ENCODE measurements at regions not wholly inside any gene's neighbourhood (a gene's known extent, or its start where the extent isn't known, plus 50 kb on each side); places are given as distances from the start of the nearest gene placed in this dataset.
"Not testable (repeated sequence)": the region's sequence is repeated elsewhere in the genome, so short reads cannot be mapped to it uniquely, and the experiment has no call there.

- DNase-seq (ENCODE audit: low read depth): no peak
These were observed 116.6 kb upstream of the ZBTB40 start for GRCh38 chr1:22334860-22335550.

DNA sequence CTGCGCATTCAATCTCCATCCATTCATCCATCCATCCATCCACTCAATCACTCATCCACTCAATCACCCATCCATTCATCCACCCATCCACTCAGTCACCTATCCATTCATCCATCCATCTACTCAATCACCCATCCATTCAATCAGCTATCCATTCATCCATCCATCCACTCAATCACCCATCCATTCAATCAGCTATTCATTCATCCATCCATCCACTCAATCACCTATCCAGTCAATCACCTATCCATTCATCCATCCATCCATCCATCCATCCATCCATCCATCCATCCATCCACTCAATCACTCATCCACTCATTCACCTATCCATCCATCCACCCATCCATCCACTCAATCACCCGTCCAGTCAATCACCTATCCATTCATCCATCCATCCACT is 115.4 kb upstream of the ZBTB40 start:
- DNase-seq (ENCODE audit: low read depth): not testable (repeated sequence)

GRCh38 chr1:22336696-22337545 is 114.7 kb upstream of the ZBTB40 start:
- DNase-seq (ENCODE audit: low read depth): not testable (repeated sequence)

DNA sequence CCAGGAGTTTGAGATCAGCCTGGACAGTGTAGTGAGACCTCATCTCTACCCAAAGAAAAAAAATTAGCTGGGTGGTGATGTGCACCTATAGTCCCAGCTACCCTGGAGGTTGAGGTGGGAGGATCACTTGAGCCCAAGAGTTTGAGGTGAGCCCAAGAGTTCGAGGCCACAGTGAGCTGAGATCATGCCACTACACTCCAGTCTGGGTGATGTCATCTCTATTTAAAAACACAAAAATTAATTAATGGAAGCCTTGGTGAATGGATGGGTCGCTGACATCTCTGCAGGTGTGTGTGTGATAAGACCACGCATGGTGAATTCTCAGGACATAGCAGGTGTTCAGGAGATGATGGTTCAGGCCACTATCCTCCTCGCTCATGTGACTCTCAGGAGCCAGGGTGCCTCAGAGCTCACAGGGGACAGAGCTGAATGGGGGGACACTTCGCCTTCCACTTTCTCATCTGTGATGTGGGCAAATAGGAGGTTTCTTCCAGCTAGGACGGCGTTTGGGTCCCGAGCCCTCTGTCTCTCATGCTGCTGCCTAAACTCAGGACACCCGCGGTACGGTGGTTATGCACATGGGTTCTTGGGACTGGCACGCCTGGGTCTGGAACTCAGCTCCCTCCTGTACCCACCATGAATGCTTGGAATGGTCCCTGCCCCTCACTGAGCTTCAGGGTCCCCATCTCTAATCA is 113.4 kb upstream of the ZBTB40 start:
- DNase-seq (ENCODE audit: low read depth): no peak

DNA sequence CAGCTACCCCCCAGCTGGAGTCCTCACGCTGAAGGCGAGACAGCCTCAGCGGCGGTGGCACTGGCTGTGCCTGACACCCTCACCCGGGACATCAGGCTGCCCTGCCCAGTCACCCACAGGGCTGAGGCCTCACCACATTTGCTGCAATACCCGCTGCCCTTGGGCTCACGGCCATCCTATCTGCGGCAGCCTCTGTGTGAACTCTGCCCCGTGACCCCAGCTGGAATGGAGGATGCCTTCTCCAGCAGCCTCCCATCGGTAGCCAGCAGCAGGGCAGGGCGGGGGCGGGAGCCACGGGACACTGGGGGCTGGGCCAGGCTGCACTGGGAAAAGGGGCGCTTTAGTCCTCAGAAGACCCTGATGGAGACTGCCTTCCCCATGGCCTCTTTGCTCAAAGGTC is 112.4 kb upstream of the ZBTB40 start:
- DNase-seq (ENCODE audit: low read depth): no peak

DNA sequence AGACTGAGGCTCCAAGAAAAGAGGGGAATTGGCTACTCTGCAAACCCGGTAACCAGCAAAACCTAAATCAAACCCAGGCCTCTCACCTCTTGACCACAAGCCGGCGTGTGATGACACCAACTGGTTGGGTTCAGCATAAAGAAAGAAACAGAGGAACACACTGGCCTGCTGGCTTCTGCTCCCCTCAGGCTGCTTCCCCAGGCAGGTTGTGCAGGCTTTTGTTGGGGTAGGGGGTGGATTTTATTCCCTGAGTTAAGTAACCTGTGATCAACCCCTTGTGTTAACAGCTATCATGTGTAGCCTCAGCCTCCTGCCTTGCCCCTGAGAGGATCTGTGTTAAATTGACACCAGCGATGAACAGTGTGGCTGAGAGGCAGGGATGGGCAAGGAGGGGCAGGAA is 111.6 kb upstream of the ZBTB40 start:
- no peak for DNase-seq (ENCODE audit: low read depth)

GRCh38 chr1:22340873-22341272 is 110.8 kb upstream of the ZBTB40 start:
- DNase-seq (ENCODE audit: low read depth): no peak

DNA sequence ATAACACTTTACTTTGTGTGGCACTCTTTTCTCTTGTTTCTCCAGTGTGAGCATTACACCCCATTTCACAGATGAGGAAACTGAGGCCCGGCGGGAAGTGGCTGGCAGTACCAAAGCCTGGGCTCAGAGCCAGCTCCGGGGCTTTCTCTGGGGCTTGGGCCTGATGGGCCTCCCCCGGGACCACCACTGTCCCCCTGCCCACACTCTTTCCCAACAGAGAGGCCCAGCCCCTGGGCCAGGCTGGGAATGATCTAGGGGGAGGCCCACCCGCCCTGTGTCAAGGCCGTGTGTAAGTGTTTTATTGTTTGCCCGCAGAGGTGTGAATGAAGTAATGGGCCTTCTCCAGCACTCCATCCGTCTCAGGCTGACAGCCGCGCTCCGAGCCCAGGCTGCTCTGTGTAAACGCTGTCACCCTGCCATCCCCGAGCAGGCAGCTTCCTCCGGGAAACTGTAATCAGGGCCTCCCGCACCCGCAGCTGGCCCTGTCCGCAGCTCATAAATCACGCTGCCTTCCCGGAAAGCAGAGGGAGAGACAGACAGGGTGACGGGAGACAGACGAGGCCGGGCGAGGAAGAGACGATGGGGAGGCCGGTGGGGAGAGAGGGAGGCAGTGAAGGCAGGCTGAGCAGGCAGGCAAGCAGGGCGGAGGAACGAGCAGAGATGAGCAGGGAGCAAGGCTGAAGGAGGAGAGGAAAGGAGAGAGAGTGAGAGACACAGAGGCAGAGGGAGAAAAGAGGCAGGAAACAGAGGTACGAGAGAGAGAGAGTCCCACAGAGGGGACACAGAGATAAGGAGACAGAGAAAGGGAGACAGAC is 109.7 kb upstream of the ZBTB40 start:
- no peak for DNase-seq (ENCODE audit: low read depth)

DNA sequence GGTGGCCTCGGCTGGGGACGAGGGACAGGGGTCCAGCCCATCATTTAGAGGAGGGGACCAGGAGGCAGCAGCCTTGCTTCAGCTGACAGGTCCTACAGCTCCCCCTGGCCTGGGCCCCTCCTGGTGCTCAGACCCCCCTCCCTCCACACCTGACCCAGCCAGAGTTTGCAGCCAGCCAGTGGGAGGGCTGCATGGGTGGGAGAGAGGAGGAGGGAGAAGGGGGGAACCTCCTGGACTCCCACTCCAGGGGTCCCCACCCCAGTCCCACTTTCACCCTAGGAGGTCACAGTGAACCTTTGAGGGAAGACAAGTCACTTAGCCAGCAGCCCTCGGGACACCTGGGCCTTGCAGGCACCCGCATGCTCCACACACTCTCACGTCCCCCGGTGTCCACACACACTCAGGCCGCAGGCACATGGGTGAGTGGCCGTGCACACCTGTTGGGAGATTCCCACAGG is 108.9 kb upstream of the ZBTB40 start:
- DNase-seq (ENCODE audit: low read depth): no peak

DNA sequence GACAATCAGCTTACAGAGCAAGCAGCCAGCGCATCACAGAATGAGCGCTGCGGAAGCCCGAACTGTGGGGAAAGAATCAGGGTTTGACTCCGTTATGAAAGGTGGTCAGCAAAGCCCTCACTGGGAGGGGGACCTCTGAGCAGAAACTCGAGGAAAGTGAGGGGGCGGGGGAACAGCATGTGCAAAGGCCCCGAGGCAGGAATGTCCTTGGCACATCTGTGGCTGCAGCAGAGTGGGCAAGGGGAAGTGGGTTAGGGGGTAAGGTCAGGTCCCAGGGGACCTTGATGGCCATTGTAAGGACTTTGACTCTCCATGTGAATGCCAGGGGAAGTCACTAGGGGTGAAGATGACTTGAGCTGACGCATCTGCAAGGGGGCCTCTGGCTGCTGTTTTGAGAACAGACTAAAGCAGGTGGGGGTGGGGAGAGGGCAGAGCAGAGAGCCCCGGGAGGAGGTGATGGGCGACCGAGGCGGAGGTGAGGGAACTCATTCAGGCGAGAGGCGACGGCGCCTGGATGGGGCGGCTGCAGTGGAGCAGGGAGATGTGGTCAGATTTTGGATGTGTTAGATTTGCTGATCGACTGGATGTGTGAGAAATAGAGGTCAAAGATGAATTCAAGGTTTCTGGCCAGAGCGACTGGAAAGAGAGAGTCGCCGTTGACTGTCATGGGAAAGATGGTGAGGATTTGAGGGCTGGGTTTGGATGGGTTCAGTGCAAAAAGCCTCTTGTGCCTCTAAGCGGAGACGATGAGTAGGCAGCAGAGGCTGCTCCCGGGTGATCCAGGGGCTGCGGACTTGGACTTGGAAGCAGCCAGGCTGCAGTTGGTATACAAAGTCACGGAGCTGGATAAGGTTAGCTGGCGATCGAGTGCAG is 108.0 kb upstream of the ZBTB40 start:
- DNase-seq (ENCODE audit: low read depth): no peak

GRCh38 chr1:22344329-22344630 is 107.4 kb upstream of the ZBTB40 start:
- DNase-seq (ENCODE audit: low read depth): no peak

- no peak for DNase-seq (ENCODE audit: low read depth)
These were observed 106.6 kb upstream of the ZBTB40 start for GRCh38 chr1:22344851-22345560.

DNA sequence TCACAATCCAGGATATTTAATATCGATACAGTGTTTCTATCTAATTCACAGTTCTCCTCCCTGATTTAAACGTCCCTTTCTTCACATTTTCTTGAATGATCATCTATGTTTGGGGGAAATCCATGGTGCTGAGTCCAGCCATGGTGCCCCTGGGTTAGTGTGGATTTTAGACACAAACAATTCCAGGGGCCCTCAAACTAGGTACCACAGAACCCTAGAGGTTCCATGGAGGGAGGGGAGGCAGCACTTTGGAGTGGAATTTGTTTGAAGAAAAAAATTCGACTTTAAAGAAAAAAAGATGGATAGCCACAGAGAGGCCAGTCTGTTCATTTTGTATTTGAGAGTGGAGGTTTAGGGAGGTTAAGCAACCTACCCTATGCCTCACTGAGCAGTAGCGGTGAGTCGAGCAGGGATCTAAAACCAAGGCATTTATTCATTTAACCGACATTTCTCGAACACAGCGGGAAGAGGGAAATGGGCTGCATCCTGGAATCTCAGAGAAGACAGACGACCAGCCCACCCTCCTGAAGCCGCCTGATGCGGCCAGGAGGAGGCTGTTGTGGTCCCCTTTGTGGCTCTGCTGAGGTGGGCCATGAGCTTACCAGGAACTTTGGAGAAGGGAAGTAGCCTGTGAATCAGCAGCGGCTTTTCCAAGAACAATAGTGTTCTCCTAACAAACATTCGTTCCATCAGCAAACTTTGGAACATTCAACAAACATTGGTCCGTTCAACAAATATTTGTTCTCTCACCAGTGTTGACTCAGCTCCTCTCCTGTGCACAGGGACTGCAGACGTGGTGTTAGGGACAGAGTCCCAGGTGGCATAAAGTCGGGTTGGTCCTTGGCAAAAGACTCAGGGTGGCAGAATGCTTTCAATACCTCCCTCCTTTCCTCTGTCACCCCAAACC is 103.5 kb upstream of the ZBTB40 start:
- DNase-seq (ENCODE audit: low read depth): no peak

GRCh38 chr1:22349362-22350043 is 102.1 kb upstream of the ZBTB40 start:
- no peak for DNase-seq (ENCODE audit: low read depth)

- no peak for DNase-seq (ENCODE audit: low read depth)
These were observed 101.3 kb upstream of the ZBTB40 start for GRCh38 chr1:22350171-22350923.

GRCh38 chr1:22350924-22351767 is 100.5 kb upstream of the ZBTB40 start:
- no peak for DNase-seq (ENCODE audit: low read depth)

DNA sequence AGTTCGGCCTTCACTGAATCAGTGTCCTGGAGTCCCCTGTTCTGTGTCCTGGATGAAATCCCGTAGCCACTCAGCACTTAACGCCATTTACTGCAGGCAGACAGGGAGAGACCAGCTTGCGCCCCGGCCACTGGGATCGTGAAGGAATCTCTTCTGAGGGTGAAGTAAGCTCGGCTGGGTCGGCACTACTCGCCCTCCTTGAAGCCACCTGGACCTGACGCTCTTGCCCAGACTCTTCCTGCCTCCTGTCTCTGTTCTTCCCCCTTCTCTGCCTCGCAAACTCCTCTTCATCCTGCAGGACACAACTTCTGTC is 99.9 kb upstream of the ZBTB40 start:
- DNase-seq (ENCODE audit: low read depth): no peak
